Kidney (tissue), 13 donors: ENCODE measurements at regions not wholly inside any gene's neighbourhood (a gene's known extent, or its start where the extent isn't known, plus 50 kb on each side); places are given as distances from the start of the nearest gene placed in this dataset.

ENCODE experiments used
- DNase-seq, 5 donors: peaks; one replicate each; pipeline ENCODE4 v3.0.0-alpha.2; 2013 to 2020
- FAIRE-seq: peaks from 2 replicates; lab custom pipeline; 2012; peaks lifted over from hg19 to GRCh38; lab: Jason Lieb, UNC
- H3K27ac ChIP-seq, 2 donors: one replicate each; pipeline ENCODE4 v1.7.0; 2013; ENCODE audit warnings: low read depth in 2 of 2, low read length in 2 of 2, inconsistent platforms in 1 of 2
- H3K27me3 ChIP-seq: one replicate; pipeline ENCODE4 v1.7.1; 2013; ENCODE audit warnings: low read length, inconsistent platforms; ENCODE audit not compliant: control insufficient read depth, insufficient read depth
- H3K36me3 ChIP-seq, 3 donors: one replicate each; pipeline versions ENCODE4 v1.7.0 to v1.7.1; 2013; ENCODE audit warnings: low read length in 3 of 3, control low read depth in 1 of 3, inconsistent platforms in 1 of 3; ENCODE audit not compliant: insufficient read depth in 3 of 3, control insufficient read depth in 2 of 3
- H3K4me1 ChIP-seq, 3 donors: one replicate each; pipeline versions ENCODE4 v1.7.0 to v1.7.1; 2013; ENCODE audit warnings: low read length in 3 of 3, inconsistent platforms in 1 of 3, low read depth in 1 of 3; ENCODE audit not compliant: control insufficient read depth in 2 of 3, insufficient read depth in 2 of 3
- H3K4me3 ChIP-seq, 3 donors: one replicate each; pipeline versions ENCODE4 v1.7.0 to v1.8.1; 2013; ENCODE audit warnings: low read length in 3 of 3, control low read depth in 1 of 3, inconsistent platforms in 1 of 3
- H3K9ac ChIP-seq, 3 donors: one replicate each; pipeline versions ENCODE4 v1.7.0 to v1.7.1; 2013; ENCODE audit warnings: low read length in 3 of 3, control low read depth in 1 of 3, inconsistent platforms in 1 of 3
- H3K9me3 ChIP-seq, 3 donors: one replicate each; pipeline versions ENCODE4 v1.7.0 to v1.7.1; 2013; ENCODE audit warnings: low read length in 3 of 3, control low read depth in 1 of 3, inconsistent platforms in 1 of 3; ENCODE audit not compliant: control insufficient read depth in 2 of 3, insufficient read depth in 1 of 3
- intact Hi-C: fragments of 100-400 bp; cut with DNase I; formaldehyde crosslinking; loops from one replicate; pipeline ENCODE4 v1.11.1; 2022
- TF ChIP-seq, protein P1 (sequence below): IDR thresholded peaks from 3 replicates; pipeline ENCODE4 v1.5.1; 2012; ENCODE audit warnings: mild to moderate bottlenecking, moderate library complexity, borderline replicate concordance; ENCODE audit not compliant: insufficient read depth; ENCODE audit errors: extremely low read depth
- donor health status: control.
- donor health status: control.
- donor health status: control.
- donor health status: control.
- donor health status: control.
- donor health status: DM: yes; HTN: yes; CAD: no.
- donor health status: Normal renal cell carcinoma (clear cell type).

DNA sequence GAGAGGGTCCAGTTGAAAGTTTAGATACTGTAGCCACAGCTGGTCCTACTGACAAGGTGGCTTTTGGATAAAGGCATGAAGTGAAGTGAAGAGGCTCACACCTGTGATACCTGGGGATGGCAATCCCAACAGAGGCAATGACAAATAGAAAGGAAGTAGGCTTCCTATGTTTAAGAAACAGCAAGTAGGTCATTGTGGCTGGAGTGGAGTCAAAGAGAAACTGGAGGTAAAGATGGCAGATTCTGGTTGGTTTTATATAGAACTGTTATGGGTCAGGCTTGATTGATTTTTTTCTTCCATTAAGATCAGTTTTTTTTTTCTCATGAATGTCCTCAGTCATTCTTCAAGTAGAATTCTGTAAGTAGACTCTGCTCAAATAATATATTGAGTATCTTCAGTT is 79.5 kb downstream of the ANXA1 start:
- TF ChIP-seq, protein P1, sequence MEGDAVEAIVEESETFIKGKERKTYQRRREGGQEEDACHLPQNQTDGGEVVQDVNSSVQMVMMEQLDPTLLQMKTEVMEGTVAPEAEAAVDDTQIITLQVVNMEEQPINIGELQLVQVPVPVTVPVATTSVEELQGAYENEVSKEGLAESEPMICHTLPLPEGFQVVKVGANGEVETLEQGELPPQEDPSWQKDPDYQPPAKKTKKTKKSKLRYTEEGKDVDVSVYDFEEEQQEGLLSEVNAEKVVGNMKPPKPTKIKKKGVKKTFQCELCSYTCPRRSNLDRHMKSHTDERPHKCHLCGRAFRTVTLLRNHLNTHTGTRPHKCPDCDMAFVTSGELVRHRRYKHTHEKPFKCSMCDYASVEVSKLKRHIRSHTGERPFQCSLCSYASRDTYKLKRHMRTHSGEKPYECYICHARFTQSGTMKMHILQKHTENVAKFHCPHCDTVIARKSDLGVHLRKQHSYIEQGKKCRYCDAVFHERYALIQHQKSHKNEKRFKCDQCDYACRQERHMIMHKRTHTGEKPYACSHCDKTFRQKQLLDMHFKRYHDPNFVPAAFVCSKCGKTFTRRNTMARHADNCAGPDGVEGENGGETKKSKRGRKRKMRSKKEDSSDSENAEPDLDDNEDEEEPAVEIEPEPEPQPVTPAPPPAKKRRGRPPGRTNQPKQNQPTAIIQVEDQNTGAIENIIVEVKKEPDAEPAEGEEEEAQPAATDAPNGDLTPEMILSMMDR = no peak
- no peaks in the 10 kb centered on the region for H3K9me3 ChIP-seq
- H3K27ac ChIP-seq = no peak overlapping the region
- no peaks in the 10 kb centered on the region for H3K36me3 ChIP-seq
- H3K4me1 ChIP-seq = no peaks in the 10 kb centered on the region
- no peak for DNase-seq
- intact Hi-C loops = no loop called here
- no peak overlapping the region for H3K9ac ChIP-seq
- H3K4me3 ChIP-seq = no peak overlapping the region
- no peaks in the 10 kb centered on the region for H3K27me3 ChIP-seq
- FAIRE-seq = no peak

DNA sequence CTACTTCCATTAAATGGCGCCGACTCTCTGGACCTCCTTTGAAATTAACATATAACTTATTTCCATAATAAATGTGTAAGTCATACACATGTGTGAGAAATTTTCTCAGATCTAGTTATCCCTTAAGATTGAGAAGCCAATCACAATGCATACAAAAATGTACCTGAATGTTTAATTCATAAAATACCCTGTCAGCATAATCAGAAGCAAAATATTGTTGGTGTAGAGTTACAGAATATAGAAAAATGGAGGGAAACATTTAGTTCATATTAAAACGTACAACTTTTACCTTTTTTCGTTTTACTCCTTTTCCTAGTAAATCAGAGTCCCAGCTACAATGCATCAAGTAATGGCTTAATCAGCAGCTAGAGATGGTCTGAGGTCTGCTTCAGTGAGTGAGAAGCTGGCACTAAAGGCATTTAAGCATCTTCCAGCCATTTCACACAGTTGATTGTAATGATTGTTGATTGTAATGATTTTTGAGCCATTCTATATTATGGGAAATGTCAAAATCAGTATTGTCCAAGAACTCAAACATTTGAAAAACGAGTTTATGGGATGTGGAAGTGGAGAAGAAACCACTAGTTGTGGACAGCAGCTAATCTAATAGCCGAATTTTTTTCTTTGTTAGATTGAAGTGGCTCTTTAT is 81.8 kb downstream of the ANXA1 start:
- FAIRE-seq (no peak), DNase-seq (no peak)
- Histone ChIP-seq H3K4me1 (no peaks in the 10 kb centered on the region), H3K4me3 (no peak overlapping the region), H3K27ac (no peak overlapping the region), H3K9me3 (no peaks in the 10 kb centered on the region), H3K27me3 (no peaks in the 10 kb centered on the region), H3K9ac (no peak overlapping the region), H3K36me3 (no peaks in the 10 kb centered on the region)
- intact Hi-C loops = no loop called here
- TF ChIP-seq, protein P1 = no peak

DNA sequence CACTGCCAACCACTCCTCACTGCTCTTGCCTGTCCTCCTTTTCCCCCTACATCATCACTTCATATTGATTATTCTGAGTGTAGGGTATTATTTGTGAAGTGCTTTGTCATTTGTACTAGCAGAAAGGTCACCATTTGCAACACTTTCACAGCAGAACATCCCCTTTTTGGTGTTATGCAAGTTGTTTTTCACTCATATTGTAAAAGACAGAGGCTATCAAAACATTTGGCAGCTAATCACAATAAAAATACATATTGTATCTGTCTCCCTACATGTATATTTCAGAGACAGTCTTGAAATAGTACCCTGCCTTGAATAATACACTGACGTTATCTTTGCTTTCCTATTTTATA is 82.3 kb downstream of the ANXA1 start:
- Histone ChIP-seq H3K36me3 (no peaks in the 10 kb centered on the region), H3K27ac (no peak overlapping the region), H3K9me3 (no peaks in the 10 kb centered on the region), H3K27me3 (no peaks in the 10 kb centered on the region), H3K4me3 (no peak overlapping the region), H3K9ac (no peak overlapping the region), H3K4me1 (no peaks in the 10 kb centered on the region)
- FAIRE-seq (no peak), DNase-seq (no peak)
- TF ChIP-seq, protein P1 = no peak
- intact Hi-C loops = no loop called here

DNA sequence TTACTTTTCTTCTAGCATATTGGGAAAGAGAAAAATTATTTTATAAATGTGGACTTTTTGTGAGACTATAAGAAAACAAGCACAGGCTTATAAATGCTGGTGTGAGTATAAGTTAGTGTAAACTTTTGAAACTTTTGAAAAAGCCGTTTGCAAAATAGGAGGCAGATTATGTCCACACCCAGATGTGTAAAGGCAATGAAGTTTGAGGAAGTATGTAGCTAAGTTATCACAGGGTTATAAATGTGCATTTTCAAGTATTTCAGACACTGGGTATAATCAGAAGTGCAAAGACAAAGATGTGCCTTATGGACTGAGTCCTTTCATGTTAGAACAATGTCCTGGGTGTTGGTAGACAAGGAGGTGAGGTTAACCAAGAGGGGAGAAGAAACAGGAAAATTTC is 85.5 kb downstream of the ANXA1 start:
- Histone ChIP-seq H3K9me3 (no peaks in the 10 kb centered on the region), H3K27me3 (no peaks in the 10 kb centered on the region), H3K9ac (no peak overlapping the region), H3K36me3 (no peaks in the 10 kb centered on the region), H3K27ac (no peak overlapping the region), H3K4me3 (no peak overlapping the region), H3K4me1 (no peaks in the 10 kb centered on the region)
- no peak for FAIRE-seq
- TF ChIP-seq, protein P1 = no peak
- DNase-seq = no peak
- intact Hi-C loops = no loop called here
